Esophagus squamous epithelium (tissue), 4 donors: ENCODE measurements at regions not wholly inside any gene's neighbourhood (a gene's known extent, or its start where the extent isn't known, plus 50 kb on each side); places are given as distances from the start of the nearest gene placed in this dataset.
"Not testable (repeated sequence)": the region's sequence is repeated elsewhere in the genome, so short reads cannot be mapped to it uniquely, and the experiment has no call there.

Experiments used
- POLR2A ChIP-seq, 4 donors: fragments of 450-650 bp; IDR thresholded peaks; one replicate each; pipeline ENCODE4 v1.6.1; 2017; ENCODE audit warnings: antibody characterized with exemption in 4 of 4, mild to moderate bottlenecking in 4 of 4, moderate library complexity in 3 of 4
- TF ChIP-seq, protein P1 (sequence below), 6 experiments: fragments of 450-650 bp in 4 of 6; fragments of 200-600 bp in 2 of 6; sonication (generic) in 2 of 6; IDR thresholded peaks; one replicate each; pipeline ENCODE4 v1.5.1; 2016 to 2019; ENCODE audit warnings: antibody characterized with exemption in 6 of 6, mild to moderate bottlenecking in 4 of 6, moderate library complexity in 4 of 6

DNA sequence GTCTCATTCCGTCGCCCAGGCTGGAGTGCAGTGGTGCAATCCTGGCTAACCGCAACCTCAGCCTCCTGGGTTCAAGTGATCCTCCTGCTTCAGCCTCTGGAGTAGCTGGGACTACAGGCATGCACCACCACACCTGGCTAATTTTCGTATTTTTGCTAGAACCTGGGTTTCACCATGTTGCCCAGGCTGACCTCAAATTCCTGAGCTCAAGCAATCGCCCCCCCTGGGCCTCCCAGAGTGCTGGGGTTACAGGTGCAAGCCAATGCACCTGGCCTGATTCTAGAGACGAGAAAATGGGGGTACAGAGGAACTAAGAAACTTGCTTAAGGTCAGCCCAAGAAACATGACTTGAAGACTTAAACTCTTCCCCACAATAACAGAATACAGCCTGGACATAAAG, 111.0 kb downstream of the PRR15 start:
- TF ChIP-seq, protein P1, sequence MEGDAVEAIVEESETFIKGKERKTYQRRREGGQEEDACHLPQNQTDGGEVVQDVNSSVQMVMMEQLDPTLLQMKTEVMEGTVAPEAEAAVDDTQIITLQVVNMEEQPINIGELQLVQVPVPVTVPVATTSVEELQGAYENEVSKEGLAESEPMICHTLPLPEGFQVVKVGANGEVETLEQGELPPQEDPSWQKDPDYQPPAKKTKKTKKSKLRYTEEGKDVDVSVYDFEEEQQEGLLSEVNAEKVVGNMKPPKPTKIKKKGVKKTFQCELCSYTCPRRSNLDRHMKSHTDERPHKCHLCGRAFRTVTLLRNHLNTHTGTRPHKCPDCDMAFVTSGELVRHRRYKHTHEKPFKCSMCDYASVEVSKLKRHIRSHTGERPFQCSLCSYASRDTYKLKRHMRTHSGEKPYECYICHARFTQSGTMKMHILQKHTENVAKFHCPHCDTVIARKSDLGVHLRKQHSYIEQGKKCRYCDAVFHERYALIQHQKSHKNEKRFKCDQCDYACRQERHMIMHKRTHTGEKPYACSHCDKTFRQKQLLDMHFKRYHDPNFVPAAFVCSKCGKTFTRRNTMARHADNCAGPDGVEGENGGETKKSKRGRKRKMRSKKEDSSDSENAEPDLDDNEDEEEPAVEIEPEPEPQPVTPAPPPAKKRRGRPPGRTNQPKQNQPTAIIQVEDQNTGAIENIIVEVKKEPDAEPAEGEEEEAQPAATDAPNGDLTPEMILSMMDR (IDR thresholded peaks at IDR 0.05), result not testable (repeated sequence)
- TF ChIP-seq POLR2A (IDR thresholded peaks at IDR 0.05), result not testable (repeated sequence)
